Naive thymus-derived CD8-positive, alpha-beta T cell (primary cell): ENCODE measurements at regions not wholly inside any gene's neighbourhood (a gene's known extent, or its start where the extent isn't known, plus 50 kb on each side); places are given as distances from the start of the nearest gene placed in this dataset.

Source experiments
- ATAC-seq, 2 donors: fragments of 150-1000 bp; cut with Tn5 transposase in 1 of 2; sonication (Bioruptor Pico), chemical (Tn5 transposase) in 1 of 2; 1 replicate in 1 of 2; 2 replicates in 1 of 2; pipeline ENCODE4 v1.10.0; 2021; ENCODE audit warnings: mild to moderate bottlenecking in 2 of 2, moderate library complexity in 2 of 2
- POLR2A ChIA-PET: fragments of 350-600 bp; sonication (Branson Sonifier 250); formaldehyde crosslinking; loops from one replicate; lab custom pipeline; 2021; ENCODE audit warnings: antibody characterized with exemption; lab: Charles Lee
- DNase-seq, 10 donors: peaks; one replicate each; pipeline versions ENCODE4 v3.0.0 to v3.0.0-alpha.2; 2020 to 2022
- H3K27ac Mint-ChIP-seq, 10 donors: one replicate each; pipeline ENCODE4 v1.8.0; 2020 to 2022; ENCODE audit warnings: mild to moderate bottlenecking in 10 of 10, mixed read lengths in 10 of 10, moderate library complexity in 4 of 10, inconsistent platforms in 1 of 10
- H3K27me3 Mint-ChIP-seq, 5 donors: one replicate each; pipeline ENCODE4 v1.8.0; 2021 to 2022; ENCODE audit warnings: mixed read lengths in 5 of 5
- H3K36me3 Mint-ChIP-seq, 3 donors: one replicate each; pipeline ENCODE4 v1.8.0; 2020 to 2022; ENCODE audit warnings: mixed read lengths in 3 of 3, mild to moderate bottlenecking in 2 of 3, inconsistent platforms in 1 of 3
- H3K4me1 Mint-ChIP-seq, 4 donors: one replicate each; pipeline ENCODE4 v1.8.0; 2021 to 2022; ENCODE audit warnings: mixed read lengths in 4 of 4
- H3K4me3 Mint-ChIP-seq, 10 donors: one replicate each; pipeline ENCODE4 v1.8.0; 2020 to 2022; ENCODE audit warnings: mild to moderate bottlenecking in 10 of 10, mixed read lengths in 10 of 10, moderate library complexity in 6 of 10, inconsistent platforms in 1 of 10
- H3K9me3 Mint-ChIP-seq, 9 donors: one replicate each; pipeline ENCODE4 v1.8.0; 2020 to 2022; ENCODE audit warnings: mixed read lengths in 9 of 9, mild to moderate bottlenecking in 3 of 9, inconsistent platforms in 1 of 9, moderate library complexity in 1 of 9

DNA sequence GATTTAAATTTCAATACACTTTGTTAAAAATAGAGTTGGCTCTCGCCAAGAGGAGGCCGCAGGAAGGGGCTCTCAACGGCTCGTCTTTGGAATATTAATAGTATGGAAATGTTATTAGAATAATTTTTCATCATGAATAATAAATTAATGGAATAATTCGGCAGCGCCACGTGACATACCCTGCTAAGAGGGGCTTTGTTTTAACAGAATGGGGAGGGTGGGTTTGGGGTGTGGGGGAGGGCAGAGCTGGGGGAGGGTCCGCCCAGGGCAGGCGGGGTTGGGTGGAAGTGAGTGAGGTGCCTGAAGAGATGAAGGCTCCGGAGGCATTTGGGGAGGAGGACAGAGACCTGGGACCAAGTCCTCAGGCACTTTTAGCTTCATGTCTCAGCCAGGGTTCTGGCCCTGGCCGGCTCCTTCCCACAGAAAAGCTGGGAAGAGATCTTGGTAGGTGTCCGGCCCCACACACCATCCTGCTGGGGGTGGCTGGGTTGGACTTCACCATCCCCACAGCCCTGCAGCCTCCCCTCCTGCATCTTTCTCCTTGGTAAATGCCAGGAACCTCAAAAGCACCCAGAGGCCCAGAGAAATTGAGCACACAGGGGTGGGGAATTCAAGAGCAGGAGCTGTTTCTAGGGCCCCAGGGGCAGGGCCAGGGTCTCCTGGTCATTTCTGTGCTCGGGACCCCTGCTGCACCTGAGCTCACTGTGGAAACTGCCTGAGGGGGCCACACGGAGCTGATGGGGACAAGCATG is 93.6 kb upstream of the BHLHE23 start:
- H3K4me3 Mint-ChIP-seq, result peak overlapping the region in 4 of 10 donors; percentile 7 to 52 (median 35)
- peaks cover 0 to 3% (median 0%) of the 10 kb centered on the region in 5 donors for H3K27me3 Mint-ChIP-seq
- peak overlapping the region in 4 of 10 donors; percentile 13 to 99 (median 46) for H3K27ac Mint-ChIP-seq
- ATAC-seq (no peak), DNase-seq (peak in 1 of 10 donors; percentile 23)
- H3K4me1 Mint-ChIP-seq, result peaks cover 2 to 16% (median 11%) of the 10 kb centered on the region in 4 donors
- H3K36me3 Mint-ChIP-seq, result no peaks in the 10 kb centered on the region
- peaks cover 0 to 3% (median 0%) of the 10 kb centered on the region in 9 donors for H3K9me3 Mint-ChIP-seq
- POLR2A ChIA-PET, result no interaction called here

DNA sequence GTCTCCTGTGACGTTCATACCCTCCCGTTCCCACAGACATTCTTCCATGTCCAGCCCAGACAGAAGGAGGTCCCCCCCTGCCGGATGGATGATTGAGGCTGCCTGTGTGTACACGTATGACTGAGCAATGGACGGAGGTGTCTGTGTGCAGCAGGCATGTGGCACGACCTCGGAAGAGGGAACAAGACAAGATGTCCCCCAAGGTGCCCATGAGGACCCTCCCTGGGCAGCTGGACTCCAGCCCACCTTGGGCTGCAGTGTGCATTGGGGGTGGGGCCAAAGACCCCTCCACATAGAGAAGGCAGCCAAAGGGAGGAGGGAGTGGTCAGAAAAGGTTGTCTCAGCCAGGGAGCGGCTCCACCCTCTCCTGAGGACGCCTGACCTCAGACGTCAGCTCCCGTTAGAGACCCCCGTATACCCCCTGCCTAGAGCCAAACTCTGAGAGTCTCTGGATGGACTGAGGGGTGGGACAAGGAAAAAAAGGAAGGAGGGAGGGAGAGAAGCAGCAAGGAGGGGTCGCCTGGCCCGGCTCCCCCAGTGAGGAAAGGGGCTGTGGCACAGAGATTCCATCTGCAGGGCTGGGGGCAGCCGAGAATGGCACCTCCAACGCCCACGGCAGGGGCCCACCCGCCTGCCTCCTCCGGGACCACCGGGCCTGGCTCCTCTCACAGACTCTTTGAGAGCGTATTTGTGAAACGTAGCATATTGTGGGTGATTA is 92.9 kb upstream of the BHLHE23 start:
- peak in 1 of 10 donors; percentile 37 for DNase-seq
- peaks cover 0 to 3% (median 0%) of the 10 kb centered on the region in 9 donors for H3K9me3 Mint-ChIP-seq
- H3K4me3 Mint-ChIP-seq, result peak overlapping the region in 1 of 10 donors; percentile 52
- peaks cover 0 to 7% (median 0%) of the 10 kb centered on the region in 5 donors for H3K27me3 Mint-ChIP-seq
- H3K4me1 Mint-ChIP-seq, result peaks cover 2 to 16% (median 12%) of the 10 kb centered on the region in 4 donors
- H3K36me3 Mint-ChIP-seq, result no peaks in the 10 kb centered on the region
- POLR2A ChIA-PET, result no interaction called here
- ATAC-seq, result no peak
- peak overlapping the region in 1 of 10 donors; percentile 18 for H3K27ac Mint-ChIP-seq

DNA sequence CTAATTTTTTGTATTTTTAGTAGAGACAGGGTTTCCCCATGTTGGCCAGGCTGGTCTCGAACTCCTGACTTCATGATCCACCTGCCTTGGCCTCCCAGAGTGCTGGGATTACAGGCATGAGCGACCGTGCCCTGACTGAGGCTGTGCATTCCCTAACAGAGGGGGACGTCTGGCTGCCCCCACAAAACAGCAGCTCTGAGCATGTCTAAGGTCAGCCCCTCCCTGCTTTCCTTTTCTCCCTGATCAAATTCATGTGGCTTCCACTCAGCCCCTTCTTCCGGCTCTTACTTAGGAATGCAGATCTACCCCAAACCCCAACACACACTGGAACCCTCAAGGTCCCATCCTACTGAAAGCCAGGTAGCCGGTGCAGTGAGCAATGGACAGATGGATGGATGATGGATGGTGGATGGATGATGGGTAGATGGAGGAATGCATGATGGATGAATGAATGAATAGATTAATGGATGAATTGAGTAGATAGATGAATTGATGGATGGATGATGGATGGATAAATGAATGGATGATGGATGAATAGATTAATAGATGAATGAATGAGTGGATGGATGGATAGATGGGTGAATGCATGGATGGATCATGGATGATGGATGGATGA is 91.5 kb upstream of the BHLHE23 start:
- no peaks in the 10 kb centered on the region for H3K36me3 Mint-ChIP-seq

DNA sequence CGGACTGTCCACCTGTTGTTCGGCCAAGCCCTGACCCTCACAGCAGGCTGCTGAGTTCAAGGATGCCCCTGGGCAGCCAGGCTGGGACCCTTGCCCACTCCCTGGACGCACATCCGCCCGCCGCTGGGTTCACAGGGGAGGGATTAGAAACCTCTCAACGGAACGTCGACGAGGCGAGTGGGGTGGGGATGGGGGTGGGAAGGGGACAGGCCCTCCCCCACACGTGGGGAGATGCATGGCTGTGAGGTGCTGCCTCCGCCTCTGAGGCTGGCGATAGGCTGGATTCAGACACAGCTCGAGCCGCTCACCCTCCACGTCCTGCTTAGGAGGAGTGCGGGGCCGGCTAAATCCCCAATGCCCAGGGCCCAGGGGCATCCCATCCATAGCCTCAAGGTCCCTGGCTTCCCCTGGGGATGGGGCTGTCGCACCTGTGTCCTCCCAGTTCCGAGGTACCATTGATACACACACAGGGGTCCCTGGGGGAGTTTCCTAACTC is 90.6 kb upstream of the BHLHE23 start:
- POLR2A ChIA-PET, result no interaction called here
- Mint-ChIP-seq H3K4me1 (peaks cover 2 to 16% (median 8%) of the 10 kb centered on the region in 4 donors), H3K27me3 (peaks cover 0 to 7% (median 0%) of the 10 kb centered on the region in 5 donors), H3K36me3 (no peaks in the 10 kb centered on the region), H3K9me3 (peaks cover 0 to 2% (median 0%) of the 10 kb centered on the region in 9 donors), H3K4me3 (no peak overlapping the region), H3K27ac (no peak overlapping the region)
- DNase-seq (peak in 2 of 10 donors; percentile 14 to 58), ATAC-seq (no peak)

More for the DNA sequence above, 91.5 kb upstream of the BHLHE23 start:
- POLR2A ChIA-PET, result interaction anchor here (0.6 kb wide), 1 partner anchor 27 kb away, joined by 3 read pairs; no protein-coding TSS in a partner anchor
- DNase-seq (no peak), ATAC-seq (no peak)
- no peak overlapping the region for H3K27ac Mint-ChIP-seq
- H3K4me3 Mint-ChIP-seq, result no peak overlapping the region
- peaks cover 0 to 3% (median 0%) of the 10 kb centered on the region in 9 donors for H3K9me3 Mint-ChIP-seq
- H3K4me1 Mint-ChIP-seq, result peaks cover 2 to 16% (median 10%) of the 10 kb centered on the region in 4 donors
- peaks cover 0 to 7% (median 0%) of the 10 kb centered on the region in 5 donors for H3K27me3 Mint-ChIP-seq

DNA sequence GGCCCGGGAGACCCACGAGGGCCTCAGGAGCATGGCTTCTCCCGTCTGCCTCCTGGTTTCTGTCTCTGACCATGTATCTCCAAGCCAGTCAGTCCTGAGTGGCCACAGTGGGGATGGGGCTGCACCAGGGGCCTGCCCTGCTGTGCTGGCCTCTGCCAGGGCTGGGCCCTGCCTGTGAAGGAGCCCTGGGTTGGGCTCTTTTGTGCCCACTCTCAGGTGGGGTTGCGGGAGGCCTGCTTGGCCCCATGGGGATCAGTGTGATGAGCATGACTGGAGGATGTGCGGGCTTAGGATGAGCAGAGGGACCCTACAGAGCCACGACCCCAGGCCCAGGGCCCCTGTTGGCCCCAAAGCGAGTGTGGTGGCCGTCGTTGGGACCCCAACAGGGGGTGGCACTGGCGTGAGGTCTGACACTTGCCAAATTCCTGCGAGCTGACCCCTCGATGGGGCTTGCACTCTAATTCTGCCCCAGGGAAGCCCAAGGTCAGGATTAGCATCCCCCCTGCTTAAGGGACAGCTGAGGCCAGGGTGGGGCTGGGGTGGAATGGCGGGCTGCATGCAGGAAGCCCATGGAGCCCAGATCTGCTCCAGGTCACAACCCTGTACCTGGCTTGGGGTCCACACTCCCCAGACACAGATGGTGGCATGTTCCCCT is 90.0 kb upstream of the BHLHE23 start:
- H3K4me1 Mint-ChIP-seq, result peaks cover 2 to 16% (median 8%) of the 10 kb centered on the region in 4 donors
- peak in 1 of 10 donors; percentile 16 for DNase-seq
- no peak overlapping the region for H3K27ac Mint-ChIP-seq

DNA sequence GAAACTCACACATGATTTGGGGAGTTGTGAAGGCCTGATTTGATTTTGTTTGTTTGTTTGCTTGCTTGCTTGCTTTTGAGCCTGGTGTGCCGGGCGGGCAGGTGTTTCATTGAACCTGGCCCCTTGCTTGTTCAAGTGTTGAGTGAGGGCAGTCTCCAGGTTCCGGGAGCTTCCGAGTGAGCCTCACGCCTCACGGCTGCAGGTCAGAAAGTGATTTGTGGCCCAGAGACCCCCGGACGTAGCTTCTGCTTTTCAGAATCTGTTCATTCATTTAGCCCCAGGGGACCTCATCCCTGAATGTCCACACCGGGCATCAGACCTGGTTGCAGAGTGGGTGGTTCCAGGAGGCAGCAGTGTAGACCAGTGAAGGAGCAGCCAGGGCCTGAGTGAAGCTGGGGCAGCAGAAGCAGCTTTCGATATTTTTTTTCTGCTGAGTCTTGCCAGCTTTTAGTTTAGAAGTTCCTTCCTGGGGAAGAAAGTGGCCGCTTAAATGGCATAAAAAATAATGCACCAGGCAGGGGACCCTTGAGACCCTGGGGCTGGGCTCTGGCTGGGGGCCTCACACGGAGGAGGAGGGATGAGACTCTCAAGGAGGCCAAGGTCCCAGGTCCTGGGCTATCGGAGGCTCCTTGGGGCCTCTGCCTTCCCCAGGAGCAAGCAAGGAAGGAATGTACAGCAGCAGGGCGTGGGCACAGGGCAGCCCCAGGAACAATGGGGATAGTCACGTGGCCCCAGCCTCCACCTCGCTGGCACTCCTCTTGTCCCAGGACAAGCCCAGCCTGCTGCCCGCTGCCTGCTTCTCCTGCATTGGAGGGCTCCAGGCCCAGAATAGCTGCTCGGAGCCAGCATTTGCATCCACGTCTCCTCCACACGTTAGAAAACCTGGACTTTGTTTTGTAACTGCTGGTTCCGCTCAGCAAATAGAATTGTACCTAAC is 89.2 kb upstream of the BHLHE23 start:
- no peak overlapping the region for H3K4me3 Mint-ChIP-seq
- H3K36me3 Mint-ChIP-seq, result no peaks in the 10 kb centered on the region
- no peak overlapping the region for H3K27ac Mint-ChIP-seq
- peaks cover 0 to 15% (median 0%) of the 10 kb centered on the region in 5 donors for H3K27me3 Mint-ChIP-seq
- H3K4me1 Mint-ChIP-seq, result peaks cover 0 to 16% (median 2%) of the 10 kb centered on the region in 4 donors
- DNase-seq (peak in 1 of 10 donors; percentile 14), ATAC-seq (no peak)
- POLR2A ChIA-PET, result no interaction called here
- H3K9me3 Mint-ChIP-seq, result no peaks in the 10 kb centered on the region

More for the DNA sequence above, 90.0 kb upstream of the BHLHE23 start:
- Mint-ChIP-seq H3K27me3 (peaks cover 0 to 7% (median 0%) of the 10 kb centered on the region in 5 donors), H3K36me3 (no peaks in the 10 kb centered on the region), H3K9me3 (peaks cover 0 to 2% (median 0%) of the 10 kb centered on the region in 9 donors), H3K4me3 (no peak overlapping the region)
- no peak for ATAC-seq
- POLR2A ChIA-PET, result no interaction called here

DNA sequence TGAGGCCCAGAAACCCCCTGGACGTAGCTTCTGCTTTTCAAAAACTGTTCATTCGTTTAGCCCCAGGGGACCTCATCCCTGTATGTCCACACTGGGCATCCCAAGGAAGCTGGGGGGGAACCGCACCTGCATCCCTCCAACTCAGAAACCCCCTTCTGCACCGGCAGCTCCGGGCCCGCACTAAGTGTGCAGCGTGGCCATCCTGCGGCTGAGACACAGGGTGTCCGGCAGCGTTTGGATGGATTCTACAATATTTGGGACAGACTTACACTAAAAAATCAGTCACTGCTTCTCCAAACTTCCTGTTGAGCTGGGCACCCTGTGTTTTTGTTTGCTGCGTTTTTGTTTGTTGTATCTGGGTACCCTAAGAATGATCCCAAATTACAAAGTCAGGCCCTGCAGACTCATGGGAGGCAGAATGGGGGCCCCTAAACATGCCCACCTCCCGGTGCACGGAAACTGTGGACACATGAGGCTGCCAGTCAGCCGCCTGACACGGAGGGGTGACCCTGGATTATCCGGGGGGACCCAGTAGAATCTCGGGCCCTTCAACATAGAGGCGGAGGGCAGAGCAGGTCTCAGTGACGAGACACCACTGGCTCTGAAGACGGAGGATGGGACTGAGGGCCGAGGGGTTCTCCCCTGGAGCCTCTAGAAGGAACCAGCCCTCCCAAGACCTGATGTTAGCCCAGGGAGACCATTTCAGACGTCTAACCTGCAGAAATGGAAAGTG is 88.2 kb upstream of the BHLHE23 start:
- no peaks in the 10 kb centered on the region for H3K9me3 Mint-ChIP-seq
- DNase-seq (peak in 1 of 10 donors; percentile 14), ATAC-seq (no peak)
- H3K27ac Mint-ChIP-seq, result no peak overlapping the region
- peaks cover 0 to 15% (median 2%) of the 10 kb centered on the region in 5 donors for H3K27me3 Mint-ChIP-seq
- H3K36me3 Mint-ChIP-seq, result no peaks in the 10 kb centered on the region
- peaks cover 0 to 13% (median 0%) of the 10 kb centered on the region in 4 donors for H3K4me1 Mint-ChIP-seq
- H3K4me3 Mint-ChIP-seq, result peak overlapping the region in 1 of 10 donors; percentile 8
- POLR2A ChIA-PET, result no interaction called here

DNA sequence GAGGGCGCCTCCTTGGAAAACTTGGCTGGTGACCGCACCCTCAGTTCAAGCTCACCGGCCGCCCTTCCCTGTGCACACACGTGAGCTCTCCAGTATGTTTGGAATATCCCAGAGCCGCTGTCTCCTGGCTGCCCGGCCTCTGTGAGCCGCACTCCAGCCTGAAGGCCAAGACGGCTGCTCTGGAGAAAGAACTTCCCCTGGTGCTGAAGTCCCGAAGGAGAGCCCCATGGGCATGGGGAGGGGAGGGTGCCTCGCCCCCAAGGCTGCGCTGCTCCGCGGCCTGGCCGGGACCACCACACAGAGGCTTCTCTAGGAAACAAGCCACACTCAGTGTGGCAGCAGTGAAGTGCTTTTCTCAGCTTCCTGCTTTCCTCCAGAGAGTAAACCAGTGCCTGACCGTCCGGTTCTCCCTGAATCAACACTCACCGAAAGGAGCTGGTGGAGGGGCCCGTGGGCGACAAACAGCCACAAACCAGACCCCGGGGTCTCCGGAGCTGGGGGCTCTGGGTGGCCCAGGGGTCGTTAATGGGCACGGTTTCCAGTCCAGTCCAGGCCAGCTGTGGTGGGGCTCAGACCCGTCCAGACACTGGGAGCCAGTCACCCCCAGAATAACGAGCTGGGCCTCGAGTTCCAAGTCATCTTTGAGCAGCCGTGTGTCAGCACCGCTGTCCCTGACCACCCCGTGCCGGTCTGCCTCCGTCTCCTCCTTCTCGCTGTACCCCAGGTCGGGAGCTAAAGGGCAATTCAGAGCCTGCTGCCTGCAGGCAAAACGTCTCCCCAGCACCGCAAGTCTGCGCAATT is 87.4 kb upstream of the BHLHE23 start:
- ATAC-seq (no peak), DNase-seq (peak in 1 of 10 donors; percentile 10)
- H3K27me3 Mint-ChIP-seq, result peaks cover 0 to 15% (median 4%) of the 10 kb centered on the region in 5 donors
- no peak overlapping the region for H3K27ac Mint-ChIP-seq
- no peaks in the 10 kb centered on the region for H3K9me3 Mint-ChIP-seq
- peaks cover 0 to 13% (median 0%) of the 10 kb centered on the region in 4 donors for H3K4me1 Mint-ChIP-seq
- H3K4me3 Mint-ChIP-seq, result no peak overlapping the region
- POLR2A ChIA-PET, result no interaction called here
- no peaks in the 10 kb centered on the region for H3K36me3 Mint-ChIP-seq

DNA sequence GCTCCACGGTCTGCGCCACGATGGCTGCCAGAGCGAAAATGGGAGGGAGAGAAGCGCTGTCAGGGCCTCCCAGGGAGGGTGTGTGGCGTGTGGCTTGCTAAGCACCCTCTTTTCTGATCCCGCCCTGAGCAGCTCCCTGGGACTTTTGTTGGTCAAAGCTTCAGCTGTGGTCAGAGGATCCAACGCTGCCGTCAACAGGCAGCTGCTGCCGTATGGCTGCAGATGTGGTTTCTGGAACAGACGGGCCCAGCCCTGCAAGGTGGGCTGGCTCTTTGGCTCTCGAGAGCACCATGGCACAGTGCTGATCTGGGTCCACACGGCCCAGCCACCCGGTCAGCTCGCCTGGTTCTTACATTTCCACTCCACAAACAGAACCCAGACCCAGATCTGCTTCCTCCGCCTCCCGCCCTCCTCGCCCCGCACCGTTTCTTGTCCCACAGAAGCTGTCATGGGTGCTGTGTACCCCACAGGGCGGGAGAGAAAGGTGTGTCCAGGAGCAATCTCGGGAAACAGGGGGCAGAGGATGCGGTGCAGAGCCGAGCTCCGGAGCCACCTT is 86.0 kb upstream of the BHLHE23 start:
- peak in 1 of 10 donors; percentile 12 for DNase-seq
- no peak for ATAC-seq
- no peaks in the 10 kb centered on the region for H3K9me3 Mint-ChIP-seq
- H3K36me3 Mint-ChIP-seq, result no peaks in the 10 kb centered on the region
- peaks cover 0 to 13% (median 0%) of the 10 kb centered on the region in 4 donors for H3K4me1 Mint-ChIP-seq
- H3K4me3 Mint-ChIP-seq, result peak overlapping the region in 1 of 10 donors; percentile 12
- no peak overlapping the region for H3K27ac Mint-ChIP-seq
- H3K27me3 Mint-ChIP-seq, result peaks cover 1 to 23% (median 7%) of the 10 kb centered on the region in 5 donors
- POLR2A ChIA-PET, result no interaction called here
